HG03280 (cell line): ENCODE measurements at regions not wholly inside any gene's neighbourhood (a gene's known extent, or its start where the extent isn't known, plus 50 kb on each side); places are given as distances from the start of the nearest gene placed in this dataset.
"Not testable (repeated sequence)": the region's sequence is repeated elsewhere in the genome, so short reads cannot be mapped to it uniquely, and the experiment has no call there.

ENCODE experiments used
- ATAC-seq: cut with Tn5 transposase; IDR thresholded peaks from one replicate; pipeline ENCODE4 v1.9.1; 2021; ENCODE audit warnings: mild to moderate bottlenecking, moderate library complexity; ENCODE audit not compliant: unreplicated experiment

DNA sequence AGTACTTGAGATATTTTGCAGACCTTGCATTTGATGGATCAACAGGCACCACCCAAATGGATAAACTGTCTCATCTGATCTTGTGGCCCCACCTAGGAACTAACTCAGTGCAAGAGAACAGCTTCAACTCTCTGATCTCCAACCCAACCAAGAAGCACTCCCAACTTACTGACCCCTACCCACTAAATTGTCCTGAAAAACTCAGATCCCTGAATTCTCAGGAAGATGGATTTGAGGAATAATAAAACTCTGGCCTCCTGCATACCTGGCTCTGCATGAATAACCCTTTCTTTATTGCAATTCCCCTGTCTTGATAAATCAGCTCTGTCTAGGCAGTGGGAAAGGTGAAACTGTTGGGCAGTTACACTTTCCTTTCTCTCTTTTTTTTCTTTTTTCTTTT, 247.9 kb downstream of the ZPLD1 start:
- ATAC-seq = no peak

DNA sequence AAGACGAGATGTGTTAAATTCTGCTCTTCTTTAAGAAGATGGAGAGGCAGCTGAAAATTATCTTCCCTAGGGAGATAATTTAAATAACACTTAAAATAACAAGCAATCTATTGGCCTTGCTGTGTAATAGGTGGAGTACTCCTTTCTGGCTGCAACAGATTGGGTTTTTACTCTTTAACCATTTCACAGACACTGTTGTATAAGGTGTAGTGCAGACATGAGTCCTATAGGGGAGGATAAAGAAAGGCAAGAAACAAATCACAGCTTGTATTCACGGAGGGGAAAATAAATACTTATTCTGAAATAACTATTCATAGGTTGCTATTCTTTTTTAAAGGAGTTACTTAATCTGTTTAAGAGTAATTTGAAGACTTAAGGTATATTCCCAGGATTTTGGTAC, 252.0 kb downstream of the ZPLD1 start:
- ATAC-seq = no peak

DNA sequence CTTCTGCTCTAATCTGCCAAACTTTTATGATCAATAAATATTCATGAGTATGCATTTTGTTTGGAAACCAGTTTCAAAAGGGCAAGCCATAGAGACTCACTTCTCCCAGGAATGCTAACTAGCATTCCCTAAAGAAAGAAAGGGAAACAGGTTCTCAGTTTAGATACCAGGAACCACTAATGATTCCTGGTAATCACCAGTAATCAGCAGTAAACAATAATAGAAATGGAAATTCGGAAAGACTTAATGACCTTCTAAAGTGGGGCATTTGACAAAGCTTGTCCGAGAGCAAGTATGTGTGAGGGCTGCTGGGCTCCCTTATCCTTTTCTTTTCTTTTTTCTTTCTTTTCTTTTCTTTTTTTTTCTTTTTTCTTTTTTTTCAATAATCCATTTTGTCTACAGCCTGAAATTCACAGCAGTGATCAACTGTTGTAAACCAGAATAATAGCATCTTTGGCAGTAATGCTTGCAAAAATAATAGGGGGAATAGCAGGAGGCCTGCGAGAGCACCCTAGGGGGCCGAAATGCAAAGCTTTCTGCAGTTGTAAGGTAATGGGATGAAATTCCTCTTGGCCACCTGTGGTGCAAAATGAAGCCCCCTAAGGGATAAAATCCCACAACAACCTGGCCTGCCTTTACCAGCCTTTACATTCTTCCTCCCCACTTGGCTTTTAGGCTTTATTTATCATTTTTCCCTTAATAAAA, 253.2 kb downstream of the ZPLD1 start:
- ATAC-seq = no peak

DNA sequence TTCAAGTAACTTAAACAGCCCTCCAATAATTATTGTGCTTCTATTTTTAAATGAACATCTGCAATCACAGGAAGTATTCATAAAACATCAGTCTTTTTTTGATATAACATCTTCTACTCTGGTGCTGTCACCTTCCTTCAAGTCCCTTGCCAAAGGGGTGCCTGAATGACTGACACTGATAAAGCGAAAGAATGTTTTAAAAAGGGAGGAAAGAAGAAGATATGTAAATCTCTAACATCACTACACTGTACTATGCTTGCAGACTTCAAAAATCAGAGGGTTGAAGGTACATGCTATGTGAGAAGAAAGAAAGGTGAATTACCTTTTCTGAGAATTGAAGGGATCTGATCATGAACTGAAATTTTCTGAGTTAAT, 253.7 kb downstream of the ZPLD1 start:
- ATAC-seq = no peak

DNA sequence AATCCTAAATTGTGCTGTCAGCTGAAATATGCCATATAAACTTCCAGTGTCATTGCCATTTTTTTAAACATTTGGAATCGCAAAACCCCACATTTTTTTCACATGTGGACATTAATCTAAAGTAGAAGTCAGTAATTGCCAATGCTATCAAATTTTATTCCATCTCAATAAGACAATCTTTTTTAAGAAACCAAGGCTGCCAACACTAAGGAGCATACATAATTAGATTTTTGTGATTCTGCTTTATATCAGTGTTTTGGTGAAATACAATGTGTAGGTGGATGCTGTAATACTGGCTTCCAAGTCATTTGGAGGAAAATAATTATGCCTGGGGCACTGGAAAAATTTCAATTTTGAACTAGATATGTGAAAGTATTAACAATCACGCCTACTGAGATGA, 256.7 kb downstream of the ZPLD1 start:
- no peak for ATAC-seq

DNA sequence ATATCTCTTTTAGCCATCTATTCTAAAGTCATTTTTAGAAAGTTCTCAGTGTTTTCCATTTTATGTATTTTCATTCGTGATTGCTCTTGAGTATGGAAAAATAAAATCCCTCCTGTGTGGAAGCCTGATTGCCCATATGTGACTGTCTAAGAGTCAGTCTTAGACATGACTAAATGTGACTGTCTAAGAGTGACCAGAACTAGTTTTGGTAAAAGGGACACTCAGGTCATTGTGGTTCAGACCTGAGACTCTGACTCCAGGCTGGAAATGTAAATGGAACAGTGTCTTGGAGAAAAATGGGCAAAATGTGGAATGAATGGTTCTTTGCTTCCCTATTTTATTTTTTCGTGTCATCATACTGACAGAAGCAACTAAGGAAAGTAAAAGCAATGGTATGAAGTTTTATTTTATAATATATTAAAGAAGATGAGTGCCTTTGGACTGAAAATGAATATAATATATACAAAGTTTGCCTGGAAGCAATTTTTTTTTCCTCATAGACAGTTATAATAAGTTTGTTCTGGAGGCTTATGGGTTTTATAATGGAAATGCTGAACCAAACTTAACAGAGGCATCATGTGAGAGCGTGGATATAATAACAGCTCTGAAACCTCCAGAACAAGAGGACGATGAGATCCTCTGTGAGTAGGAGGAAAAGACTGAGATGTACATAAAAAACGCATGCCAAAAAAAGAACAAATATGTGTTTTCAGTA, 264.4 kb downstream of the ZPLD1 start:
- no peak for ATAC-seq

DNA sequence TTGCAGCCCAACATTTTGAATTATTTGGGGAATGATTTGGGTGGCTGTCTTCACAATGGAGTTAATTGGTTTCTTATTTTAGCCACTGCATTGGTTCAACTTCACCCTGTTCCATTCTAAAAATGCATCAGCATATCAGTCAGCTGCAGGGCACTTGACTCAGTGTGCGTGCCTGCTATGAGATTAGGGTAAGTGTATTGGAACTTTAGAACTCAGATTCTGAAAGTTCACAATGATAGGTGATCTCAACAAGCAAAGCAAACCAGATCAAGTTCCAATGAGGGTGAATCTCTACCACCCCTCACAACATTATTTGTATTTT, 265.0 kb downstream of the ZPLD1 start:
- ATAC-seq = no peak

DNA sequence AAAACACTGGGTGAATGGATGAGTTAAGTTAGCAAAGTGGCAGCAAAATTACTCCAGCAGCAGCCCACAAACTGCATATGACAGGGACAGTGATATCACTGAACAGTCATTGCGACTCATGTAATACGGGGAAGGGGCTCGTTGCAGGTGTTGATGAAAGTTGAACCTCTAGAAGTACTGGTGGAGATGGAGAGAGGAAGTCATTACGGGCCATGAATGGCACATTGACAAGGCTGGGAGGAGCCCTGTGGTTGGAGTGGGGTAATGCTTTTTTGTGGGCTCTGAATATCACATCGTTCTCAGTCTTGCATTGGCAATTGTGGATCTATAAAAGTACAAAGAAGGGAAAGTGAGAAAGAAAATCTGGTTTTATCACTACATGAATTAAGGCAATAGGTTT, 278.1 kb downstream of the ZPLD1 start:
- no peak for ATAC-seq

DNA sequence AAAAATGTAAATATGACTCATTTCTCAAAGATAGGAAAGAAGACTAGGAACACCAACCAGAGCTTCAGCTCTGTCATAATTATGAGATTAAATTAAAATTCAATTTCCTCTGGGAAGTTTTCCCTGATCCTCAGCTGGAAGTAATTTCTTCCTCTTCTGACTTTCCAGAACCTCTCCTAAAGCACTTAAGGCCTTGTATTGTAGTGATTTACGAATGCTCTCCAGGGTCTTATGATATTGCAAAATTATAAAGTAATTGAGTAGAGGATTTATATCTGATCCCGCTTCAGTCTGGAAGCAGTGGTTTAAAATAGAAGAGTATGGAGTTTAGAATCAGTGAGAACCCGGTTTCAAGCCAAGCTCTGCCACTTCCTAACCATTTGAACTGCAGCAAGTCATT, 279.8 kb downstream of the ZPLD1 start:
- ATAC-seq = peak; percentile 11

DNA sequence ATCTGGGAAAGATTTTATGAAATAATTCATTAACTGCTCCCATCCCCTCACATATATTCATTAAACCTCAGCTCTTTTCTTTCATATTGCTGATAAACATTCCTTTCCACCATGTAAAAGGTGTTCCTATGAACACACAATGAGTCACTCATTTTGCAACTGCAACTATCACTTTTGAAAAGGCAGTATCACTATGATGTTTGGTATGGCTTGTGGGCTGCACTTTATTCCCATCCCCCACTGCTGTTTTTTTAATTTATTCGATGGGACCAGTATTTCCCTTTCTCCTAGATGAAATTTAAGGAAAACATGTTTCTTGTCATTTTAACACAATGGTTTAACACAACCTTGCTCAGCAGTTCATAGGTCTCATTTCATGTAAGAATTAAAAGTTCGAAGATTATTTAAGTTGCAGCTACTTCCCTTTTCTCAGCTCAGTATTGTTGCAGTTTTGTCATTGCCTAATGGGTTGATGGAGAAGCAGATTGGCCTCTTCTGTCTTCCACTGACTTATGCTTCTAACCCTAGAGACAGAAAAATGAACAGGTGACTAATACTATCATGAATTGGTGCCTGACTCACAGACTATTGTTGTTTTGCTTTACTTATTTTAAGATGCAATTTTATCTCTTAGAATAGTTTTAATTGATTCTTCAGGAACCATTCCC, 280.3 kb downstream of the ZPLD1 start:
- peak; percentile 90 for ATAC-seq

DNA sequence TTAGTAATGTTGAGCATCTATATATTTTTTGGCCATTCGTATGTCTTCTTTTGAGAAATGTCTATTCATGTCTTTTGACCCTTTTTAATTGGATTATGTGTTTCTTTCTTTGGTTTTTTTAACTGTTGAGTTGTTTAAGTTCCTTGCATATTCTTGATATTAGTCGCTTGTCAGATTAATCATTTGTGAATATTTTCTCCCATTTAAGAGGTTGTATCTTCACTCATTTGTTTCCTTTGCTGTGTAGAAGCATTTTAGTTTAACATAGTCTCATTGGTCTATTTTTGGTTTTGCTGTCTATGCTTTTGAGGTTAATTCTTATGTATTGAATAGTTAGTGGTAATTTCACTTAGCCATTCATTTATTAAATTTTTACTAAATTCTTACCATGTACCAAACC, 283.8 kb downstream of the ZPLD1 start:
- ATAC-seq = no peak

DNA sequence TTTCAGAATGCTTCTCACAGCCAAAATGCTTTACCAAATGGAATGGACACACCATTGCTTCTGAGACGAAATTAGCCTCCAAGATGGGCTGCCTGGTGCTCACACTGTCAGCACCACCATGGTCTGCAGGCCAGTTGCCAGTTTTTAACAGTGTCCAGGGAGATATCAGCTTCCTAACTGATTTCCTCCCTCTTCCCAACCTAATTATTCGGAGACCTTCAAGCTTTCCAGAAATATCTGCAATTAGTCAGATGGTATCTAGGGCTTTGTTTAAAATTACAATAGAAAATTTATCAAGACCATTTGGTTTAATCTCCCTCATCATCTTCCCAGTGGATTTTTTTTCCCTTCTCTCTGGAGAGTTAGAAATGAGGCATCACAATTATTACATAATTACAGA, 287.5 kb downstream of the ZPLD1 start:
- ATAC-seq = no peak

DNA sequence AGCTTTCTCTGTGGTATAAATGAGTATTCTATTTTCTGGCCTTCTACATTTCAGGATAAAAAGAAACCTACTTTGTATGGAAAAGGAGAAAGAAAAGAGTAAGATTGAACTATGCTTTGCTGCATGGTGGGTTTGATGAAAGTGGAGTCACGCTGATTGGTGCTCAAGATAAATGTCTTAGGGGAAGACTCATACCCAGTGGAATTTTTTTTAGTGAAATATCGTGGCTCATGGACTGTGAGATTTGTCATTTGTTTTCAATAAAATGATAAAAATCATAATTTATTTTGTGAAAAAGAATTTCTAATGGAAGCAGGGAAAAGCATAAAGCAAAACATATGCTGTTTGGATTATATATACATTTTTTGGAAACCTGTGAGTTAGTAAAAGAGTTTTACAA, 292.5 kb downstream of the ZPLD1 start:
- ATAC-seq = no peak

DNA sequence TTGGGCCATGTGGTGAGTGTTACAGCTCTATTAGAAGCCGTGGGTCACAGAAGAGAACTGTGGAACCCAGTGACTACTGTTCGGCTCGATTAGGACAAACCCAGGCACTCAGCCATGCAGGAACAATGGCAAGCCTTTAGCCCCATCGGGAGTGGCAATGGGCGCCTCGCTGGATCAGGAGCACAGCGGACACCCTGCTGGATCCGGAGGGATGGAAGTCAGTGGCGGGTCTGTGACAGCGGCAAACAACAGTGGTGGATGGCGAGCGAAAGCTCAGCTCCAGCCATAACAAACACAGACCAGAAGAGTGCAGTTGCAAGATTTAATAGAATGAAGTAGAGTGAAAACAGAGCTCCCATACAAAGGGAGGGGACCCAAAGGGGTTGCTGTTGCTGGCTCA, 297.8 kb downstream of the ZPLD1 start:
- not testable (repeated sequence) for ATAC-seq

DNA sequence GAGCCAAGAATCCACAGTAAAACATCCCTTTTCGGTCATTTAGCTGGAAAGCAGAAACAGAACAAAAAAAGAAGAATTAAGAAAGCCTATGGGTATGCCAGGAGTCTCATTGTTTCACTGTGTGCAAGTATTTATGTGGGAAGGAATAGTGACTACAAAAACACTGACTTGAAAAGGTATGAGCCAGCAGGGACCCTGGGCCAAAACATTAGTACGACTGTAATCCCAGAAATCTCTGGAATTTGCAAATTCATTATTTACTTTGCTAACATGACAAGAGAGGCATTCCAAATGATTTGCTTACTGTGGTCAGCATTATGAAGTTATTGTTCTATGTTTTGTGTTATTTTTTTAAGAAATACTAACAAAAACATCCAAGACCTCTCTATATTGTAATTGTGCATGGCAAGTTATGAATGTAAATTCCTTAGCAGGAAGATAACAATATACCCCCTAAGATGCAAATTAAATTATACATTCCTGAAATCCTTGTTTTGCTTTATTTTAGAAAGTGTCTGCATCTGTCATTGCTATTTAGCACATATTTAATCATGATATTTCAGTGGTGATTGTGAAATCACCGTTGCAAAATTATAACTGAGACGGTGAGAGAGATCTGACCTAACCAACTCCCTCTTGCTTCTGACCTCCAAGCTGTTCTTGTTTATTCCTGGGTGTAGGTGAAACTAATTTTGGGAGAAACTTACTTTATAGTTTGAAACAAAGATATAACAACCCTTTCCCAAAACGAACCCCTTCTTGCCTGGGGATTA, 299.2 kb downstream of the ZPLD1 start:
- ATAC-seq = no peak

DNA sequence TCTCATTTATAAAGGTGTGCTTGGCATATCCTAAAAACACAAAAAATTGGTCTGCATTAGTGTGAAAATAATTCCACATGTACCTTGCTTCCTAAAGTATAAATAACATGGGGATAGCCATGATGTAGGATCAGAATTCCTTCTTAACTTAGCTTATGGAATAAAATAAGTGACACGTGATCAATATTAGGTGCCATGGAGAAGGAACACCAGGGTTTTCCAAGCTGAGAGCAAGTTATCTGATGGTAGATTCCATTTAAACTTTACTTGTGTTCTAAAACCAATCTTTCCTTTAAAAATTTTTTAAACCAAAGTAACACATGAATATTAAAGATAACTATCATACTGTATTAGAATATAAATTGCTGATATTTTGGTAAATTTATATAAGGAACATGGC, 300.5 kb downstream of the ZPLD1 start:
- ATAC-seq = no peak

DNA sequence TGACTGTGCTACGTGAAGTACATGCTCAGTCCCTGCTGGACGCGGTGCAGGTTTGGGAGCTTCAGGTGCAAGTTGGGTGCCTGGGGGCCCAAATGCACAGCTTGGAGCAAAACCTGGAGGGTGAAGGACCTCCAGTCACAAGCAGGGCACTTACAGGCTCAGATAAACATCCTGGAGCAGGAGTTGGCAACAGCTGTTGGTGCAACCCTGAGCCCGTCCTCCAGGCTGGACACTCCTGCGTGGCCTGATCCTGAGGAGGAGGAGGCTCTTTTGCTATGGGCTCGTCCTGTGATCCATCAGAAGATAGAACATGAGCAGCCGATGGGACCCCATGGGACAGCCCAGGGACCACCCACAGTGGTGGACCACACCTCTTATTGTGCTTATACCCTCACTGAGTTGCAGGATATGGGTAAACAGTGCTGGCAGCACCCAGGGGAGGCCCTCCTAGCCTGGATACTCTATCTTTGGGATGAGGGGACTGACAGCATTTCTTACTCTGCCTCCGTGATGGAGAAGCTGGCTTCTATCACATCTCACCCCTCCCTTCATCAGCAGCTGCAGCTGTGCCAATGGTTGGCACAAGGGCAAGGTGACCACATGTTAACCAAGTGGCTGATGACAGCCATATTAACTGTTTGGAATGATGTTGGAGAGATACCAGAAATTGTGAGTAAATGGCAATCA, 301.6 kb downstream of the ZPLD1 start:
- no peak for ATAC-seq

DNA sequence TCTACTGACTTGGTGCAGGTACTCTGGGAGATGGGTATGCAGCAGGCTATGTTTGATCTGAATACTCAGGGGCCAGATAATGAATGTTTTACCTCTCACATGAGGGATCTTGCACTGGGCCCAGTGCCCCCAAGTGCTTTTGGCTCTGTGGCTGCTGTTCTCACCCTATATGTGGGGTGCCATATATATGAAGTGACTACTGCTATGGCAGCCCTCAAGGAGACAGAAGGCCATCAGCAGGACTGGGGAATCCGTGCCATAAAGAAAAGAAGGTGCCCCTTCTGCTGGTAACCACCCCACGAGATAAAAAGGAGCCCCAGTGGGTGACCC, 302.1 kb downstream of the ZPLD1 start:
- no peak for ATAC-seq

DNA sequence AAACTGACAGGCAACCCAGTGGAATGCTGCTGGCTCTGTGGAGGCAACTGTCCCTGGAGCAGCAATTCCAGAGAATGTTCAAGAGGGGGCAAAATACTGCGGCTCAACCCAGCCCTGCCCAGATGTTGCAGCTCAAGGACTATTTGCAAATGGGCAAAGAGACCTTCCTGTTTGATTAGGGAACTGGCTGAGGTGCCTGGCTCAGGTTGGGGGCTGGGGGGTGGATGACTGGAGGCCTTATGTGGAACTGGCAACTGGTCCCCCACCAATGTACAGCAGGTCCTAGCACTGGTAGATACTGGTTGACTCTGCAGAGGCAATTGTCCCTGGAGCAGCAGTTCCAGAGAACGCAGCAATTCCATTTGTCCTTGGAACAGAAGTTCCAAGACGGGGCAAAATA, 302.5 kb downstream of the ZPLD1 start:
- no peak for ATAC-seq

DNA sequence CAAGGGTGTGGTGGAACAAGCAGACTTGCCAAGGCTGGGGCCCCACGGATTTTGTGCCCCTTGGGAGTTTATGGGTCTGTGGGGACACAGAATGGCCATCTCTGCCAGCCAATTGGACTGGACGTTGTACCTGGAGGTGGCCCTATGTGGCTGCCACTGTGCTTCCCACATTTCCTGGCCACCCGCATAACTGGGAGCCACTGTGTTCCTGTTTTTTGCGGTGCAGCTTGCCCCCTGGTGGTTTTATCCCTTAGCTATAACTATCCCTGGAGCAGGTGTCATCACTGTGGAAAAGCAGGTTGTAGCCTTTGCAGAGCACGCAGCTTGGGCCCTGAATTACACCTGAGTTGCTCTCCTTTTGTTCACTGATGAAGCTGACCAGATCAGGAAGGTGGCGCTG, 306.3 kb downstream of the ZPLD1 start:
- no peak for ATAC-seq

DNA sequence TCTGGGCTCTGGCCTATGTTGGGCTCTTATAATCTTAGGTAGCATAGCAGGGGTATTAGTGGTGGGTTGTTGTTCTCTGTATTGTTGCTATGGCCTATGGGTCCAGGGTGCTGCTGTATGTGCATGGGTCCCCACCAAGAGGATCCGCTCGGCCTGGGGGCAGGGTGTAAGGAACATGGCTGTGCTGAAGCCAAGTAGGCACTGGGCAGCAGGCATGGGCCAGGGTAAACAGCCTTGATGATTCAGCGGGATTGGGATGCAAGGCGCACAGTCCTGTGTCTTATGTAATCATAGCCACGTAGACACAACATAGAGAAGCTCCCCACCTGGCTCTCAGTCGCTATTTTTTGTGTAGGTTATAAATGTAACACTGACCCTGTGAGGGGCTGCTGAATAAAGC, 306.9 kb downstream of the ZPLD1 start:
- no peak for ATAC-seq
